ENCODE measurements at regions not wholly inside any gene's neighbourhood (a gene's known extent, or its start where the extent isn't known, plus 50 kb on each side); places are given as distances from the start of the nearest gene placed in this dataset.

DNA sequence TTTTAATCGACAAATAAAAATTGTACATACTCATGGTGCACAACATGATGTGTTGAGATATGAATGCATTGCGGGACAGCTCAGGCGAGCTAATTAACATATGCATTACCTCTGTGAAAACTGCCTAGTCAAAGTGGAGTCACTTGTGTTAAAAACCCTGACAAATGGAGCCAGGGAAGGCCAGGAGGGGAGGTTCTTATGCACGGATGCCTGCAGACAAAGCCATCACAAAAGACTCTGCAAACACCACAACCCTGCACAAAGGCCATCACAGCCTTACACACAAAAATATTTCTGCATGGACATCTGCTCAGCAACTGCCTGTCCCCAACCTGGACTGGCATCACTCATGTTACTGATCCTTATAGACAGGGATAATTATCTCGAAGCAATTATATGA lies 204.4 kb upstream of the AJAP1 start:
- no peak overlapping the region for H3K9ac ChIP-seq (ENCODE audit: low read depth, low read length)
- TF ChIP-seq EZH2 (IDR thresholded peaks at IDR 0.05; ENCODE audit: borderline replicate concordance, low read depth, low read length, severe bottlenecking): no peak
- TF ChIP-seq, protein P1, sequence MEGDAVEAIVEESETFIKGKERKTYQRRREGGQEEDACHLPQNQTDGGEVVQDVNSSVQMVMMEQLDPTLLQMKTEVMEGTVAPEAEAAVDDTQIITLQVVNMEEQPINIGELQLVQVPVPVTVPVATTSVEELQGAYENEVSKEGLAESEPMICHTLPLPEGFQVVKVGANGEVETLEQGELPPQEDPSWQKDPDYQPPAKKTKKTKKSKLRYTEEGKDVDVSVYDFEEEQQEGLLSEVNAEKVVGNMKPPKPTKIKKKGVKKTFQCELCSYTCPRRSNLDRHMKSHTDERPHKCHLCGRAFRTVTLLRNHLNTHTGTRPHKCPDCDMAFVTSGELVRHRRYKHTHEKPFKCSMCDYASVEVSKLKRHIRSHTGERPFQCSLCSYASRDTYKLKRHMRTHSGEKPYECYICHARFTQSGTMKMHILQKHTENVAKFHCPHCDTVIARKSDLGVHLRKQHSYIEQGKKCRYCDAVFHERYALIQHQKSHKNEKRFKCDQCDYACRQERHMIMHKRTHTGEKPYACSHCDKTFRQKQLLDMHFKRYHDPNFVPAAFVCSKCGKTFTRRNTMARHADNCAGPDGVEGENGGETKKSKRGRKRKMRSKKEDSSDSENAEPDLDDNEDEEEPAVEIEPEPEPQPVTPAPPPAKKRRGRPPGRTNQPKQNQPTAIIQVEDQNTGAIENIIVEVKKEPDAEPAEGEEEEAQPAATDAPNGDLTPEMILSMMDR (IDR thresholded peaks at IDR 0.05; ENCODE audit: borderline replicate concordance, extremely low read depth, low read length, poor library complexity, severe bottlenecking): no peak
- no peak for ATAC-seq (ENCODE audit: insufficient read depth, low read depth)

GRCh38 chr1:4452701-4453100 lies 201.7 kb upstream of the AJAP1 start:
- no peak for TF ChIP-seq EZH2 (IDR thresholded peaks at IDR 0.05; ENCODE audit: borderline replicate concordance, low read depth, low read length, severe bottlenecking)
- TF ChIP-seq, protein P1 (IDR thresholded peaks at IDR 0.05; ENCODE audit: borderline replicate concordance, extremely low read depth, low read length, poor library complexity, severe bottlenecking): no peak

More for the DNA sequence above, 204.4 kb upstream of the AJAP1 start:
- Histone ChIP-seq H2AFZ (ENCODE audit: low read depth, low read length) (no peak overlapping the region), H3K79me2 (ENCODE audit: insufficient read depth, low read length) (no peaks in the 10 kb centered on the region), H3K9me3 (ENCODE audit: insufficient read depth, low read length, severe bottlenecking) (no peaks in the 10 kb centered on the region), H3K4me1 (ENCODE audit: insufficient read depth, low read length) (no peaks in the 10 kb centered on the region), H4K20me1 (ENCODE audit: insufficient read depth, low read length) (no peaks in the 10 kb centered on the region), H3K4me3 (ENCODE audit: low read depth in 1 of 2, low read length in 2 of 2) (no peak overlapping the region), H3K27ac (ENCODE audit: low read length) (no peak overlapping the region), H3K36me3 (ENCODE audit: insufficient read depth, low read length) (no peaks in the 10 kb centered on the region), H3K4me2 (ENCODE audit: insufficient read depth, low read length) (no peak overlapping the region), H3K27me3 (ENCODE audit: insufficient read depth, low read length, poor library complexity) (no peaks in the 10 kb centered on the region)
- DNase-seq: no peak

GRCh38 chr1:4460052-4460451 lies 194.4 kb upstream of the AJAP1 start:
- Histone ChIP-seq H3K4me3 (ENCODE audit: low read depth in 1 of 2, low read length in 2 of 2) (no peak overlapping the region), H3K9me3 (ENCODE audit: insufficient read depth, low read length, severe bottlenecking) (peaks cover 10% of the 10 kb centered on the region), H3K79me2 (ENCODE audit: insufficient read depth, low read length) (no peaks in the 10 kb centered on the region), H3K4me1 (ENCODE audit: insufficient read depth, low read length) (no peaks in the 10 kb centered on the region), H3K27me3 (ENCODE audit: insufficient read depth, low read length, poor library complexity) (no peaks in the 10 kb centered on the region), H4K20me1 (ENCODE audit: insufficient read depth, low read length) (no peaks in the 10 kb centered on the region), H3K27ac (ENCODE audit: low read length) (no peak overlapping the region), H2AFZ (ENCODE audit: low read depth, low read length) (no peak overlapping the region), H3K36me3 (ENCODE audit: insufficient read depth, low read length) (no peaks in the 10 kb centered on the region), H3K4me2 (ENCODE audit: insufficient read depth, low read length) (no peak overlapping the region), H3K9ac (ENCODE audit: low read depth, low read length) (no peak overlapping the region)
- no peak for TF ChIP-seq EZH2 (IDR thresholded peaks at IDR 0.05; ENCODE audit: borderline replicate concordance, low read depth, low read length, severe bottlenecking)
- TF ChIP-seq, protein P1 (IDR thresholded peaks at IDR 0.05; ENCODE audit: borderline replicate concordance, extremely low read depth, low read length, poor library complexity, severe bottlenecking): no peak
- no peak for DNase-seq
- ATAC-seq (ENCODE audit: insufficient read depth, low read depth): no peak

More at GRCh38 chr1:4452701-4453100, 201.7 kb upstream of the AJAP1 start:
- no peak overlapping the region for H3K9ac ChIP-seq (ENCODE audit: low read depth, low read length)
- H3K4me3 ChIP-seq (ENCODE audit: low read depth in 1 of 2, low read length in 2 of 2): no peak overlapping the region
- H3K27ac ChIP-seq (ENCODE audit: low read length): no peak overlapping the region
- H3K36me3 ChIP-seq (ENCODE audit: insufficient read depth, low read length): no peaks in the 10 kb centered on the region
- H4K20me1 ChIP-seq (ENCODE audit: insufficient read depth, low read length): no peaks in the 10 kb centered on the region
- H3K79me2 ChIP-seq (ENCODE audit: insufficient read depth, low read length): no peaks in the 10 kb centered on the region
- H2AFZ ChIP-seq (ENCODE audit: low read depth, low read length): no peak overlapping the region
- DNase-seq: no peak
- H3K27me3 ChIP-seq (ENCODE audit: insufficient read depth, low read length, poor library complexity): no peaks in the 10 kb centered on the region
- no peaks in the 10 kb centered on the region for H3K4me1 ChIP-seq (ENCODE audit: insufficient read depth, low read length)
- ATAC-seq (ENCODE audit: insufficient read depth, low read depth): no peak
- no peak overlapping the region for H3K4me2 ChIP-seq (ENCODE audit: insufficient read depth, low read length)
- H3K9me3 ChIP-seq (ENCODE audit: insufficient read depth, low read length, severe bottlenecking): peaks cover 10% of the 10 kb centered on the region

DNA sequence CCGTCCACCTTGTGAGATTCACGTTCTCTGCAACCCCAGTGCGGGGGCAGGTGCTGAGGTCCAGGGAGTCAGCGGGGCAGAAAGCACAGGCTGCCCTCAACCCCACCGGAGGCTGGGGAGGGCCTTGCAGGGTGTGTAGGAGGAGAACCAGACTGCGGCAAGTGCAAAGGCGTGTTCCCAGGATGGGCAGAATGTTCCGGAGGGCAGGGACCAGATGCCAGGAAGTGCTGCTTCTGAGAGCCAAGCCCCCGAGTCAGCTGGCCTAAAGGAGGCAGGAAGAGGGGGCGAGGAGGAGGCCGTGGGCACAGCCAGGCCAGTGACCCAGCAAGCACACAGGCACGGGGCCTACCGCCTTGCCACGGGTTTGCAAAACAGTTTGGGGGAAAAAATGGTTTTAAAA lies 193.8 kb upstream of the AJAP1 start:
- no peak for DNase-seq

More for the DNA sequence above, 193.8 kb upstream of the AJAP1 start:
- H3K27me3 ChIP-seq (ENCODE audit: insufficient read depth, low read length, poor library complexity): no peaks in the 10 kb centered on the region
- no peaks in the 10 kb centered on the region for H3K4me1 ChIP-seq (ENCODE audit: insufficient read depth, low read length)
- no peak for ATAC-seq (ENCODE audit: insufficient read depth, low read depth)
- no peak overlapping the region for H3K4me2 ChIP-seq (ENCODE audit: insufficient read depth, low read length)
- no peak for TF ChIP-seq EZH2 (IDR thresholded peaks at IDR 0.05; ENCODE audit: borderline replicate concordance, low read depth, low read length, severe bottlenecking)
- TF ChIP-seq, protein P1 (IDR thresholded peaks at IDR 0.05; ENCODE audit: borderline replicate concordance, extremely low read depth, low read length, poor library complexity, severe bottlenecking): no peak
- no peak overlapping the region for H3K27ac ChIP-seq (ENCODE audit: low read length)
- no peak overlapping the region for H3K9ac ChIP-seq (ENCODE audit: low read depth, low read length)
- H2AFZ ChIP-seq (ENCODE audit: low read depth, low read length): no peak overlapping the region
- H3K9me3 ChIP-seq (ENCODE audit: insufficient read depth, low read length, severe bottlenecking): peaks cover 8% of the 10 kb centered on the region
- H4K20me1 ChIP-seq (ENCODE audit: insufficient read depth, low read length): no peaks in the 10 kb centered on the region
- no peaks in the 10 kb centered on the region for H3K79me2 ChIP-seq (ENCODE audit: insufficient read depth, low read length)
- no peaks in the 10 kb centered on the region for H3K36me3 ChIP-seq (ENCODE audit: insufficient read depth, low read length)
- H3K4me3 ChIP-seq (ENCODE audit: low read depth in 1 of 2, low read length in 2 of 2): no peak overlapping the region

All from DND-41 (cell line).